ENCODE measurements at regions not wholly inside any gene's neighbourhood (a gene's known extent, or its start where the extent isn't known, plus 50 kb on each side); places are given as distances from the start of the nearest gene placed in this dataset.

GRCh38 chr6:155755452-155755851, 299.8 kb upstream of the NOX3 start:
- TF ChIP-seq CTCF (IDR thresholded peaks at IDR 0.05) (no peak), POLR2A (IDR thresholded peaks at IDR 0.05) (no peak)
